D721Med (cell line): ENCODE measurements at regions not wholly inside any gene's neighbourhood (a gene's known extent, or its start where the extent isn't known, plus 50 kb on each side); places are given as distances from the start of the nearest gene placed in this dataset.

Experiments used
- DNase-seq: peaks from one replicate; pipeline ENCODE4 v3.0.0; 2011; ENCODE audit warnings: low spot score; ENCODE audit not compliant: insufficient read length
- FAIRE-seq: peaks from 2 replicates; lab custom pipeline; 2011; peaks lifted over from hg19 to GRCh38; lab: Jason Lieb, UNC
- TF ChIP-seq, protein P1 (sequence below): IDR thresholded peaks from 2 replicates; pipeline ENCODE4 v1.5.1; 2012; ENCODE audit warnings: mild to moderate bottlenecking, control low read depth; ENCODE audit not compliant: insufficient read depth; ENCODE audit errors: missing control alignments

DNA sequence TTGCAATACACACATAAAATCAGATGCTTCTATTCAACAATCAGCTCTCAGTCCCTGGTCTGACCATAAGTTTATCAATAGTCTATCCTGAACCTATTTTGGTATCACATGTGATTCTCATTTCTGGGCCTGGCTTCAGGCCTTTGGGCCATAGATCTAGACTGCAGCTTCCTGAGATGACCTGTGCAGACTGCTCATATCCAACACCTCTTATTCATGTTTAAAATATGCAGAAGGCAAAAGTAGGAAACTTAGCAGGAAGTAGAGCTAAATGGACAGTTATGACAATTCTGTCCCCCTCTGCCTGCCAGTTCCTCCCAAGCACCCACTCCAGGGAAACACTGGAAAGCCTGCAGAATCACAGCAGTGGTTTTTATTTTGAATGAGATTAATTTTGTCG lies 53.3 kb downstream of the C7orf25 start:
- TF ChIP-seq, protein P1, sequence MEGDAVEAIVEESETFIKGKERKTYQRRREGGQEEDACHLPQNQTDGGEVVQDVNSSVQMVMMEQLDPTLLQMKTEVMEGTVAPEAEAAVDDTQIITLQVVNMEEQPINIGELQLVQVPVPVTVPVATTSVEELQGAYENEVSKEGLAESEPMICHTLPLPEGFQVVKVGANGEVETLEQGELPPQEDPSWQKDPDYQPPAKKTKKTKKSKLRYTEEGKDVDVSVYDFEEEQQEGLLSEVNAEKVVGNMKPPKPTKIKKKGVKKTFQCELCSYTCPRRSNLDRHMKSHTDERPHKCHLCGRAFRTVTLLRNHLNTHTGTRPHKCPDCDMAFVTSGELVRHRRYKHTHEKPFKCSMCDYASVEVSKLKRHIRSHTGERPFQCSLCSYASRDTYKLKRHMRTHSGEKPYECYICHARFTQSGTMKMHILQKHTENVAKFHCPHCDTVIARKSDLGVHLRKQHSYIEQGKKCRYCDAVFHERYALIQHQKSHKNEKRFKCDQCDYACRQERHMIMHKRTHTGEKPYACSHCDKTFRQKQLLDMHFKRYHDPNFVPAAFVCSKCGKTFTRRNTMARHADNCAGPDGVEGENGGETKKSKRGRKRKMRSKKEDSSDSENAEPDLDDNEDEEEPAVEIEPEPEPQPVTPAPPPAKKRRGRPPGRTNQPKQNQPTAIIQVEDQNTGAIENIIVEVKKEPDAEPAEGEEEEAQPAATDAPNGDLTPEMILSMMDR: no peak
- DNase-seq (no peak), FAIRE-seq (no peak)

DNA sequence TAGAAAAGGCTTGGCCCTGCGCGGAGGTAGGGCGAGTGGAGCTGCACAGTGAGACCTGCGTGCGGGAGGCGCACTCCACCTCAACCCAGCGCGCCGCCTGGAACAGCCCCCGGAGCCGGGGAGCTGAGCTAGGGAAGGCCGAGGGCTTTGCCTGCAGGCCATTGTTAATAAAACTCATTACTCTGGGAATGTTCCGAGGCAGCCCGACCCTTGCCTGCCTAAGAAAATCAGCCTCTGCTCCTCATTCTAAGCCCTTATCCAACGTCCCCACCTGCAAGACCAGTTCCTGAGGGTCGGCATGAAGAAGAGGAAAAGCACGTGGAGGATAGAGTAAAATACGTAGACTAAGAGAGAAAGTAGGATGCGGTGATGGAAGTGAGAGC lies 55.3 kb downstream of the C7orf25 start:
- TF ChIP-seq, protein P1: no peak
- no peak for DNase-seq
- FAIRE-seq: no peak

DNA sequence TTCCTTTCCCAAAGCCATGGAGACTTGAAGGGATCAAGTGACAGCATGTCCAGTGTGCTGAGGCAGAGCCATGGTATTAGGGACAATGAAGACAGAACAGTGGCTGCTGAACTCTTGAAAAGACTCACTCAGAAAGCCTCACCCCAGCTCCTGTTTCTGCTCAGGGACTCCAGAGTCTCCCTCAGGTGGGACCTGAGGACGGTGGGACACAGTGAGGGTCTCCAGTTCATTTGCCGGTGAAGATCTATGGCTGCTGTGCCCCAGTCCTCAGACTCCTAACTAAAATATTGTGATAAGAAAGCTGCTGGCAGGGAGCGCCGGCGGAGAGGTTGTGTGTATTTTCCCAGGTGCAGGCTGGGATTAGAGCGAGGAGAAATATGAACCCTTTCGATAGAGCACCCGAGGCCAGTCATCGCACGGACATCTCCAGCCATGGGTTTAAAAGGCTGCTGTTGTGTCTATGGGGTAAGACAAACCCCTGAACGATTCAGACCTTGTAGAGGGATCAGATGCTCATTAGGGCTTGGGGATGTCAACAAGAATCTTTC lies 57.2 kb downstream of the C7orf25 start:
- TF ChIP-seq, protein P1: no peak
- DNase-seq (no peak), FAIRE-seq (no peak)

DNA sequence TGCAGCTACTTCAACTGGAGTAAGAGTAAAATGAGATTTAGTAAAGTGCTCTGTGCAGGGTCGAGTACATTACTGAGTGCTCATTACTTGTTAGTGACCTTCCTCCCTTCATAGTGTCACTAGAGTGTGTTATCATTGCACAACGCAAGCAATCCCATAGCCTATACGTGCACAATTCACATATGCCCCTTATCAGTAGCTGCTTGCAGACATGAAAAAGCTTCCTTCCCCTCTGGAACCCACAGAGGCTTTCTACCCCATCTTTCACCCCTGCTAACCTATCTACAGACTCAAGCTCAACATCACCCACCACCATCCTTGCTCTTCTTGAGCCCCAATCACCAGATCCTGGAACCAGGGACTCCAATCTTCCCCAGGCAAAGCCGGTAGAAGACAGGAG lies 59.3 kb downstream of the C7orf25 start:
- FAIRE-seq (no peak), DNase-seq (no peak)
- TF ChIP-seq, protein P1: no peak

- FAIRE-seq (no peak), DNase-seq (no peak)
- TF ChIP-seq, protein P1: peak; percentile 71
These were observed 68.6 kb downstream of the C7orf25 start for GRCh38 chr7:42843205-42843800.

- no peak for FAIRE-seq
- DNase-seq: no peak
- TF ChIP-seq, protein P1: no peak
These were observed 77.2 kb downstream of the C7orf25 start for GRCh38 chr7:42834676-42835075.

- no peak for DNase-seq
- no peak for FAIRE-seq
- TF ChIP-seq, protein P1: no peak
These were observed 78.5 kb downstream of the C7orf25 start for GRCh38 chr7:42833411-42833810.
